ENCODE measurements at regions not wholly inside any gene's neighbourhood (a gene's known extent, or its start where the extent isn't known, plus 50 kb on each side); places are given as distances from the start of the nearest gene placed in this dataset.

DNA sequence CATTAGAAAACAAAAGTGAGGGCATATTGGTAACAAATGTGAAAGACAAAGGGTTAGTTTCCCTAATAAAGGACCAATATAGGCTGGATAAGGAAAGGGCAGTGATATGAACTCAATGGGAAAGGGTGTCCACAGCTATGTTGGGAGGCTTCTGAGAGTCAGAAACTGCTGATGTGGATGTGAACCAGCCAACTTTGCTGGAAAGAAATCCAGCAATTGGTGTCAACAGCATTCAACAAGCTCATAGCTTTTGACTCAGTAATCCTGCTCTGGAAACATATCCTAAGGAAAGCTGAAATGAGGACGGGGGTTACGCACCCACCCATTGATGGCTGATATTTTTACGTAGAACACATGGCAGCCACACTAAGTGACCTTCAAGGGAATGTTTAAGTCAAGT is 63.7 kb downstream of the ARL4C start:
- H3K27me3 ChIP-seq, result no peaks in the 10 kb centered on the region
- H3K9me3 ChIP-seq (replicated peaks in 1 of 3), result no peaks in the 10 kb centered on the region
- no peak for DNase-seq
- H3K27ac ChIP-seq, result no peak overlapping the region
- H3K4me3 ChIP-seq, result no peak overlapping the region
- H3K4me1 ChIP-seq (replicated peaks in 1 of 2), result no peaks in the 10 kb centered on the region
- 54 to 85% (median 70%) methylated on average over 3 of the region's 3 CpGs for WGBS, 4 donors
- no peaks in the 10 kb centered on the region for H3K36me3 ChIP-seq (replicated peaks in 1 of 2)
- intact Hi-C loops (cut with DNase I), result no loop called here
- TF ChIP-seq CTCF (IDR thresholded peaks at IDR 0.05) (no peak), POLR2A (IDR thresholded peaks at IDR 0.05) (no peak)

DNA sequence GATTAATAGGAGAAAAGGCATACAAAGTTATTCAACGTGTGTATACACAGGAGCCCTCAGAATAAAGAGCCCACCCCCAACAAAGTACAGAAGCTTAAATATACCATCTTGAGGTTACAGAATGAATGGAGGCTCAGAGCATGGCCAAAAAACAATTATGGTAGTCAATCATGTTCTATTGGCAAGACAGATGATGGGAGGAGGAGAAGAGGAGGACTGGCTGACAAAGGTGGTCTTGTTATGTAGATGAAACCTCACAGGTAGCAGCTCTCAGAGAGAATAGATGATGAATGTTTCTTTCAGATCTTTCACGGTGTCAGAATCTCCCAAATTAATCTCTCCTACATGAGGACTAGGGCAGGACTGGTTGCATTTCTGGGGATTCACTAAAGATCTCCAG is 66.0 kb downstream of the ARL4C start:
- WGBS, 4 donors, result 67 to 73% (median 69%) methylated on average over 2 of the region's 2 CpGs
- Histone ChIP-seq H3K27ac (no peak overlapping the region), H3K4me3 (no peak overlapping the region), H3K27me3 (no peaks in the 10 kb centered on the region), H3K36me3 (replicated peaks in 1 of 2) (no peaks in the 10 kb centered on the region), H3K9me3 (replicated peaks in 1 of 3) (no peaks in the 10 kb centered on the region), H3K4me1 (replicated peaks in 1 of 2) (no peaks in the 10 kb centered on the region)
- TF ChIP-seq POLR2A (IDR thresholded peaks at IDR 0.05) (no peak), CTCF (IDR thresholded peaks at IDR 0.05) (no peak)
- no peak for DNase-seq
- intact Hi-C loops (cut with DNase I), result no loop called here

- DNase-seq, result no peak
- intact Hi-C loops (cut with DNase I), result no loop called here
- no peaks in the 10 kb centered on the region for H3K9me3 ChIP-seq (replicated peaks in 1 of 3)
- TF ChIP-seq CTCF (IDR thresholded peaks at IDR 0.05) (no peak), POLR2A (IDR thresholded peaks at IDR 0.05) (no peak)
- no peaks in the 10 kb centered on the region for H3K36me3 ChIP-seq (replicated peaks in 1 of 2)
- no peaks in the 10 kb centered on the region for H3K27me3 ChIP-seq
- H3K27ac ChIP-seq, result no peak overlapping the region
- WGBS, 4 donors, result 78 to 89% (median 88%) methylated on average over 5 of the region's 5 CpGs
- no peak overlapping the region for H3K4me3 ChIP-seq
- H3K4me1 ChIP-seq (replicated peaks in 1 of 2), result no peaks in the 10 kb centered on the region
Observed at GRCh38 chr2:234429265-234429664, 67.6 kb downstream of the ARL4C start.

- H3K36me3 ChIP-seq (replicated peaks in 1 of 2), result no peaks in the 10 kb centered on the region
- no peaks in the 10 kb centered on the region for H3K9me3 ChIP-seq (replicated peaks in 1 of 3)
- no peaks in the 10 kb centered on the region for H3K27me3 ChIP-seq
- DNase-seq, result no peak
- H3K4me1 ChIP-seq (replicated peaks in 1 of 2), result no peaks in the 10 kb centered on the region
- WGBS, 4 donors, result 53 to 56% (median 55%) methylated on average over 14 to 15 of the region's 15 CpGs
- intact Hi-C loops (cut with DNase I), result no loop called here
- no peak for TF ChIP-seq POLR2A (IDR thresholded peaks at IDR 0.05)
- TF ChIP-seq CTCF (IDR thresholded peaks at IDR 0.05), result no peak
- no peak overlapping the region for H3K4me3 ChIP-seq
- H3K27ac ChIP-seq, result no peak overlapping the region
Observed at GRCh38 chr2:234427081-234428061, 69.5 kb downstream of the ARL4C start.
